Keratinocyte (primary cell): ENCODE measurements at regions not wholly inside any gene's neighbourhood (a gene's known extent, or its start where the extent isn't known, plus 50 kb on each side); places are given as distances from the start of the nearest gene placed in this dataset.

ENCODE experiments used
- DNase-seq: peaks from one replicate; pipeline ENCODE4 v3.0.0-alpha.2; 2011; ENCODE audit warnings: low read depth, missing footprints, low spot score
- FAIRE-seq: peaks from 2 replicates; lab custom pipeline; 2011; peaks lifted over from hg19 to GRCh38; lab: Jason Lieb, UNC
- H2AFZ ChIP-seq: 2 replicates; pipeline ENCODE4 v1.6.0; 2012; ENCODE audit warnings: low read length, control low read depth, inconsistent platforms; ENCODE audit not compliant: control insufficient read depth
- H3K27ac ChIP-seq: 2 replicates; pipeline ENCODE4 v1.5.1; 2011; ENCODE audit warnings: low read length; ENCODE audit not compliant: control insufficient read depth, insufficient read depth
- H3K27me3 ChIP-seq: 3 replicates; pipeline ENCODE4 v1.6.0; 2011; ENCODE audit warnings: low read length; ENCODE audit not compliant: control insufficient read depth, insufficient read depth; ENCODE audit errors: extremely low read depth
- H3K36me3 ChIP-seq, 2 experiments: 2 replicates in 1 of 2; 3 replicates in 1 of 2; pipeline ENCODE4 v1.5.1; 2011; ENCODE audit warnings: low read length in 2 of 2, mild to moderate bottlenecking in 1 of 2; ENCODE audit not compliant: control insufficient read depth in 2 of 2, insufficient read depth in 2 of 2; ENCODE audit errors: extremely low read depth in 1 of 2
- H3K4me1 ChIP-seq: 3 replicates; pipeline ENCODE4 v1.5.1; 2011; ENCODE audit warnings: low read length; ENCODE audit not compliant: control insufficient read depth, insufficient read depth; ENCODE audit errors: extremely low read depth
- H3K4me2 ChIP-seq: 3 replicates; pipeline ENCODE4 v1.6.0; 2011; ENCODE audit warnings: low read depth, low read length; ENCODE audit not compliant: control insufficient read depth, insufficient read depth; ENCODE audit errors: extremely low read depth
- H3K4me3 ChIP-seq, 3 experiments: fragments of 200-600 bp in 1 of 3; sonication (generic) in 1 of 3; 2 replicates in 2 of 3; 3 replicates in 1 of 3; pipeline ENCODE4 v1.5.1; 2011 to 2016; ENCODE audit warnings: low read length in 3 of 3, mild to moderate bottlenecking in 3 of 3, control low read depth in 2 of 3, inconsistent platforms in 1 of 3, low read depth in 1 of 3, mixed read lengths in 1 of 3, mixed run types in 1 of 3, moderate library complexity in 1 of 3; ENCODE audit not compliant: control insufficient read depth in 2 of 3, insufficient read depth in 2 of 3; ENCODE audit errors: extremely low read depth in 1 of 3
- H3K79me2 ChIP-seq: 2 replicates; pipeline ENCODE4 v1.6.0; 2012; ENCODE audit warnings: low read length; ENCODE audit not compliant: control insufficient read depth, insufficient read depth
- H3K9ac ChIP-seq: 3 replicates; pipeline ENCODE4 v1.6.0; 2011; ENCODE audit warnings: low read length; ENCODE audit not compliant: control insufficient read depth, insufficient read depth; ENCODE audit errors: extremely low read depth
- H3K9me1 ChIP-seq: 3 replicates; pipeline ENCODE4 v1.6.0; 2011; ENCODE audit warnings: low read length; ENCODE audit not compliant: control insufficient read depth, insufficient read depth; ENCODE audit errors: extremely low read depth
- H3K9me3 ChIP-seq: 2 replicates; pipeline ENCODE4 v1.5.1; 2012; ENCODE audit warnings: low read depth, low read length; ENCODE audit not compliant: control insufficient read depth
- H4K20me1 ChIP-seq: 3 replicates; pipeline ENCODE4 v1.6.0; 2011; ENCODE audit warnings: low read length; ENCODE audit not compliant: control insufficient read depth, insufficient read depth; ENCODE audit errors: extremely low read depth
- EZH2 ChIP-seq: IDR thresholded peaks from one replicate; pipeline ENCODE4 v1.6.1; 2012; ENCODE audit warnings: inconsistent platforms, mild to moderate bottlenecking, low read length, moderate library complexity
- dilution Hi-C: fragments of 300-500 bp; cut with MboI; formaldehyde crosslinking; loops from one replicate; pipeline ENCODE4 v1.7.0; 2020; ENCODE audit warnings: low sequenced_read_pairs; ENCODE audit not compliant: extremely low pct_ligation_motif_present
- TF ChIP-seq, protein P1 (sequence below), 3 experiments: IDR thresholded peaks in 1 of 3; conservative IDR thresholded peaks in 1 of 3; optimal IDR thresholded peaks in 1 of 3; 2 replicates in 2 of 3; 3 replicates in 1 of 3; pipeline versions ENCODE3 to v1.5.1; 2011; ENCODE audit warnings: low read length in 3 of 3, mild to moderate bottlenecking in 3 of 3, moderate library complexity in 2 of 3, control low read depth in 1 of 3, inconsistent platforms in 1 of 3; ENCODE audit not compliant: insufficient read depth in 2 of 3; ENCODE audit errors: extremely low read depth in 1 of 3

DNA sequence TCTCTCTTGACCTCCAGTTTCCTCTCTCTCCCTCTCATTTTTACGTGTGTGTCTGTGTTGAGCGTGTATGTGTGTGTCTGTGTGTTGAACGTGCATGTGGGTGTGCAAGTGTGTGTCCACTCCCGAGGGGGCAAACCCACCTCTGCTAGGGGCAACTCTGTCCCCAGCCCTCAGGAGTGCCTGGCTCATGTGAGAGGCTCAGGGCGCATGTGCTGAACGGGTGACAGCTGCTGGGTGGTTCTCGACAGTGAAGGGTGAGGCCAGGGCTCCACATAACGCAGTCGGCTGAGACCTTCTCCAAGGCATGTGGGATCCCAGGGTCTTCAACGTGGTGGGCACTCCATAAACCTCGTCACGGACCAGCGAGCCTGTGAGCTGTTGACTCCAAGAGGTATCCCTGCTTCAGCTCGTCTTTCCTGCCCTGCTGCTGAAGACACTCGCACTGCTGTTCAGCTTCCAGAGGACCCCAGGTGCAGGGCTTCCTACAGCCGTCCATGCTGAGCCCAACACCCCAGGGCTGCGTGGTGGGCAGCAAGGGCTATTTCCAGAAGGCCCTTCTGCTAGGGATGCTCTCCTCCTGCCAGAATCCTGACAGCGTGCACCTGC lies 361.6 kb upstream of the SHH start:
- Histone ChIP-seq H4K20me1 (no peaks in the 10 kb centered on the region), H3K9ac (no peak overlapping the region), H3K9me1 (no peaks in the 10 kb centered on the region), H3K36me3 (no peaks in the 10 kb centered on the region), H3K9me3 (peaks cover 9% of the 10 kb centered on the region), H3K4me2 (no peak overlapping the region), H2AFZ (no peak overlapping the region), H3K27me3 (no peaks in the 10 kb centered on the region), H3K27ac (no peak overlapping the region), H3K79me2 (no peaks in the 10 kb centered on the region), H3K4me3 (no peak overlapping the region), H3K4me1 (no peaks in the 10 kb centered on the region)
- no peak for FAIRE-seq
- DNase-seq, result no peak
- dilution Hi-C loops, result no loop called here
- TF ChIP-seq EZH2, result no peak
- TF ChIP-seq, protein P1, sequence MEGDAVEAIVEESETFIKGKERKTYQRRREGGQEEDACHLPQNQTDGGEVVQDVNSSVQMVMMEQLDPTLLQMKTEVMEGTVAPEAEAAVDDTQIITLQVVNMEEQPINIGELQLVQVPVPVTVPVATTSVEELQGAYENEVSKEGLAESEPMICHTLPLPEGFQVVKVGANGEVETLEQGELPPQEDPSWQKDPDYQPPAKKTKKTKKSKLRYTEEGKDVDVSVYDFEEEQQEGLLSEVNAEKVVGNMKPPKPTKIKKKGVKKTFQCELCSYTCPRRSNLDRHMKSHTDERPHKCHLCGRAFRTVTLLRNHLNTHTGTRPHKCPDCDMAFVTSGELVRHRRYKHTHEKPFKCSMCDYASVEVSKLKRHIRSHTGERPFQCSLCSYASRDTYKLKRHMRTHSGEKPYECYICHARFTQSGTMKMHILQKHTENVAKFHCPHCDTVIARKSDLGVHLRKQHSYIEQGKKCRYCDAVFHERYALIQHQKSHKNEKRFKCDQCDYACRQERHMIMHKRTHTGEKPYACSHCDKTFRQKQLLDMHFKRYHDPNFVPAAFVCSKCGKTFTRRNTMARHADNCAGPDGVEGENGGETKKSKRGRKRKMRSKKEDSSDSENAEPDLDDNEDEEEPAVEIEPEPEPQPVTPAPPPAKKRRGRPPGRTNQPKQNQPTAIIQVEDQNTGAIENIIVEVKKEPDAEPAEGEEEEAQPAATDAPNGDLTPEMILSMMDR (optimal IDR thresholded peaks at IDR 0.05 in 1 of 3, IDR thresholded peaks at IDR 0.05 in 1 of 3, conservative IDR thresholded peaks at IDR 0.05 in 1 of 3; ENCODE audit: extremely low read depth in 1 of 3, insufficient read depth in 2 of 3, low read length in 3 of 3), result no peak

DNA sequence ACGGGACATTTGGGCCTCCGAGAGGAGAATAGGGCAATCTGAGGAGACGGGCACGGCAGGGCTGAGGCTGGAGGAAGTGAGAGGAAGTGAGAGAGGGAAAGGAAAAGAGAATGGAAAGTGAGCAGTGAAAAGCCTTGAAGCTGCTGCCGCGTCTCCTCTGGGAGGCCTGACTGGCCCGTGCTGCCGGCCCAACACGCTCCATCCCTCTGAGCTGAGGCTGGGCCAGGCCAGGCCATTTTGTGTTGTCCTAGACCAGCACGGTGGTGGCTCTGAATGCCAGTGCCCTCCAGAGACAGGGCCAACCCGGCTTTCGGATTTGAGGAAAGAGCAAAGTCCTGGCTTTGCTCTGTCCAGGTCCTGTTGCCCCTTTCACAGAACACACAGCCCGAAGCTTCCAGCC lies 361.1 kb upstream of the SHH start:
- H3K36me3 ChIP-seq, result no peaks in the 10 kb centered on the region
- no peak overlapping the region for H3K4me3 ChIP-seq
- H3K9me3 ChIP-seq, result peaks cover 9% of the 10 kb centered on the region
- H4K20me1 ChIP-seq, result no peaks in the 10 kb centered on the region
- no peak overlapping the region for H3K4me2 ChIP-seq
- FAIRE-seq, result no peak
- DNase-seq, result no peak
- no peak overlapping the region for H3K27ac ChIP-seq
- dilution Hi-C loops, result no loop called here
- H3K9ac ChIP-seq, result no peak overlapping the region
- no peaks in the 10 kb centered on the region for H3K4me1 ChIP-seq
- H3K27me3 ChIP-seq, result no peaks in the 10 kb centered on the region
- TF ChIP-seq, protein P1 (optimal IDR thresholded peaks at IDR 0.05 in 1 of 3, IDR thresholded peaks at IDR 0.05 in 1 of 3, conservative IDR thresholded peaks at IDR 0.05 in 1 of 3; ENCODE audit: extremely low read depth in 1 of 3, insufficient read depth in 2 of 3, low read length in 3 of 3), result no peak
- TF ChIP-seq EZH2, result no peak
- H3K9me1 ChIP-seq, result no peaks in the 10 kb centered on the region
- no peak overlapping the region for H2AFZ ChIP-seq
- no peaks in the 10 kb centered on the region for H3K79me2 ChIP-seq
